ENCODE measurements at regions not wholly inside any gene's neighbourhood (a gene's known extent, or its start where the extent isn't known, plus 50 kb on each side); places are given as distances from the start of the nearest gene placed in this dataset.

- FAIRE-seq = no peak
Observed at GRCh38 chr1:114219172-114219868, 65.7 kb upstream of the SYT6 start.

GRCh38 chr1:114218361-114219171 is 64.9 kb upstream of the SYT6 start:
- FAIRE-seq = no peak

GRCh38 chr1:114216431-114217173 is 62.9 kb upstream of the SYT6 start:
- FAIRE-seq = no peak

GRCh38 chr1:114215436-114215835 is 61.8 kb upstream of the SYT6 start:
- no peak for FAIRE-seq

GRCh38 chr1:114214016-114214415 is 60.3 kb upstream of the SYT6 start:
- no peak for FAIRE-seq

- FAIRE-seq = no peak
Observed at GRCh38 chr1:114209971-114210370, 56.3 kb upstream of the SYT6 start.

GRCh38 chr1:114208714-114209113 is 55.0 kb upstream of the SYT6 start:
- FAIRE-seq = no peak

GRCh38 chr1:114208106-114208505 is 54.4 kb upstream of the SYT6 start:
- no peak for FAIRE-seq

- FAIRE-seq = no peak
Observed at GRCh38 chr1:114207635-114208034, 54.0 kb upstream of the SYT6 start.

GRCh38 chr1:114206392-114206791 is 52.7 kb upstream of the SYT6 start:
- FAIRE-seq = no peak

- no peak for FAIRE-seq
Observed at GRCh38 chr1:114203595-114204128, 50.0 kb upstream of the SYT6 start.
